Stimulated activated CD4-positive, alpha-beta T cell treated with anti-CD3 and anti-CD28 coated beads, Interleukin-2, amount 100 ng/mL, for 24 hours (primary cell): ENCODE measurements at regions not wholly inside any gene's neighbourhood (a gene's known extent, or its start where the extent isn't known, plus 50 kb on each side); places are given as distances from the start of the nearest gene placed in this dataset.

ENCODE experiments used
- DNase-seq, 2 donors: peaks; one replicate each; pipeline ENCODE4 v3.0.0-alpha.2; 2020

DNA sequence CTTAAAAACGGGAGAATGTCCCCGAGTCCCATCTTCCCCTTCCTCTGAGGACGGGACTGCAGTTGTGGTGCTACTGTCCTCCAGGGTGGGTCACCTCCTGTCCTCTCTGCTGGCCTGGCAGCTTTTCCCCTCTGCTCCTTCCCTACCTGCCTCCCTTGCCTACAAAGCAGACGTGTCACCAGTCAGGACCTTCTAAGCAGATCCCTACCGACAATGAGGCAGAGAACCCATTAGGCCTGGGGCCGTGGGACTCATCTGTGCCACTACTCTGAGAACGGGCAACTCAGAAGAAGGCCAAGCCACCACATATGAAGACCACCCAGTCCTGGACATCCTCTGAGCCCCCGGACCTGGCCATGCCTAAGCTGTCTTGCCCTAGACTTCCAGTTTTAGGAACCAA, 103.0 kb upstream of the TEX51 start:
- DNase-seq = peak in 1 of 2 donors; percentile 7

DNA sequence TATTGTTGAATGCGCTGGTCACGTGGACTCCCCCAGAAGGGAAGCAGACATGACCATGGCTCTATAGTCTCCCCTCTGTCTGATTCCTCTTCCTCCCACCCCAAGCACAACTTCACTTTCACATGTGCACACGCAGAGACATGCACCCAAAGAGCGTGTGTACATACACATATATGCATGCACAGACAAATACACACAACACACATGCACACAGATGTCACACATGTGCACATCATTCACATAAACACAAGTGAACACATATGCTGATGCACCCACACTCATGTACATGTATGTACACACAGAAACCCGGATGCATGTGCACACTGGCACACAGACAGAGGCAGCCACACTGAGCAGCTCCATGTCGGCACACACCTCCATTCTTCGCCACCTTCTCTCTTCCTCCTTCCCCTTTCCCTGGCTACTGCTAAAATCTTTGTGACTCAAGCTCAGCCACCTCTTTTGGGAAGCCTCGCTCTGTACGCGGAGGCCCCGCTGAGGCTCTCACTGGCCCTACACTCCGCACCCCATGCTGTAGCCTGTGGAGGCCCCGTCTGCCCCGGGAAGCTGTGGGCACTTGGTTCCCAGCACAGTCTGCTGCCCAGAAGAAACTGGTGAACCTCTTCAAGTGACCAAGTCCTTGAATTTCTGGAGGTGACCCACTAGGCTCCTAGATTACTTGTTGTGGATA, 101.6 kb upstream of the TEX51 start:
- DNase-seq = peak in 1 of 2 donors; percentile 4

DNA sequence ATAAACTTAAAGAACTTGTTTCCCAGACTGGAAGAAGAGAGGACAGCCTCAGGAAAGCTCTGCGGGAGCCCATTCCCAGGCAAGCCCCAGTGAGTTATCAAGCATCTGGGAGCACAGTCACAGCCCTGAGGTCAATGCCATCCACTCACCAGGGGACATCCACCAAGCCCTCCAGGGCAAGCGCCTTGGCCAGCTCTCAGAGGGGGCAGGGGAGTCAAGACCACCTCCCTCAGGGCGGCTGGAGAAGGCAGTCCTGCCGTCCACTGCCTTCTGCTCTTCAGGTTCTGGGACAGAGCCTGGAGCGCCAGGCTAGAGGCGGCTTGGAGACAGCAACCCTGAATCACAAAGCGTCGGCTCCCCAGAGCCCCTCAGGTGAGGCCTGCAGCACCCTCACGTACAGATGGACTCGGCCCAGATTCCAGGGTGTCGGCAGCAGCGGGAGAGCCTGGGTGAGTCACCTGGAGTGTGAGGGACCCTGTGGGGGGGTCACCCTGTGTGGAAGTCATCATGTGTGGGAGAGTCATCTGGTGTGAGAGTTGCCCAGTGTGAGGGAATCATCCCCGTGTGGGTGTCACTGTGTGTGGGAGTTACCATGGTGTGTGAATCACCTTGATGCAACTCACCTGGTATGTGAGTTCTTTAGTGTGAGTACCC, 100.9 kb upstream of the TEX51 start:
- peak in 1 of 2 donors; percentile 15 for DNase-seq

DNA sequence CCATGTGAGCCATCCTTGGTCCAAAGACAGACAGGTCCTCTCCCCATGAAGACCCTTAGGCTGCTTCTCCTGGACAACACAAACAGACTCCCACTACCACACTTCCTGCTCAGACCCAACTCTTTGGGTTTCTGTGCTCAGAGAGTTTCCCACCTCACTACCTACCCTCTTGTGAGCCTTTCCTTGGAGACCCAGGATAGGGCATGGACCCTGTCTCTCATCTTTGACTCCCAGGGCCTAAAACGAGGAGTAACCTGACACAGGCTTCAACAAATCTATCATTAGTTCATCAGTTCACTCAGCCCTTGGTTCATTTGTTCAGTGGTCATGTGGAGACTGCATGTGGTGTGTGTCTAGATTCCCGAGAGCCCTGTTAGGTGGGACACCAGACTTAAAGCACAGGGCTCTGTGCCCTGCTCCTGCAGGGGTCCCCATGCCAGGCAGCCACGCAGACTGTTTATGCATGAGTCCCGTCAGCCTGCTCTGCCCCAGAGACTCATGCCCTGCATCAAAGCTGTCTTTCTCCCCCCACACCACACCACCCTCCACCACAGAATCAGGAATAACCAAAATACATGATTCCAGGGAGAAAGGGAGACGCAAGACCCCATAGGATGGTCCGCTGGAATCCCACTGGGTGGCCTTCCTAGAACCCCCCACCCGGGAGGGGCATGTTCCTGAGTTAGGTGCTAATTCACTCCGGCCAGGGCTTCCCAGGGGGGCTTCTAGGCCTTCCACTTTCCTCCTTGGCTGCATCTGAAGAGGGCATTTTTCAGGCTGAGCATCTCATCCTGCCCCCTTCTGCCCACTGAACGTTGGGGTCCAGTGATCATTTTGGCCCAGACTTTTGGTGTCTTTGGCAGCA, 100.2 kb upstream of the TEX51 start:
- DNase-seq = peak in 1 of 2 donors; percentile 0

DNA sequence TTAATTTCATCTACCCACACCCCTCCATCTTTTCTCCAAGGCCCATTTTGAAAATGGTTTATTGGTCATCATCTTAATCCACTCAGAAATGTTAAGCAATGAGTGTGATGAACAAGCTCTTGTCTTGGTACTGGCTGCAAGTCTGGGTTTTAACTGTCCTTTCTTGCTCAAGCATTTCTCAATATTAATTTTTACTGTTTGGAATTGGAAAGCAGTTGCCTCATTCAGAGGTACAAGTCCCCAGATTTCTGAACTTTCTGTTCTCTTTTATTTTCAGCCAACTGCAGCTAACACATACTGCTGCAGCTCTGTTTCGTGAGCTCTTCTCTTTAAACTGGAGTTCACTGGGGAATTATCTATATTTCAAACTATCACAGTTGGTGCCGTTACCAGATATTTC, 99.4 kb upstream of the TEX51 start:
- no peak for DNase-seq

DNA sequence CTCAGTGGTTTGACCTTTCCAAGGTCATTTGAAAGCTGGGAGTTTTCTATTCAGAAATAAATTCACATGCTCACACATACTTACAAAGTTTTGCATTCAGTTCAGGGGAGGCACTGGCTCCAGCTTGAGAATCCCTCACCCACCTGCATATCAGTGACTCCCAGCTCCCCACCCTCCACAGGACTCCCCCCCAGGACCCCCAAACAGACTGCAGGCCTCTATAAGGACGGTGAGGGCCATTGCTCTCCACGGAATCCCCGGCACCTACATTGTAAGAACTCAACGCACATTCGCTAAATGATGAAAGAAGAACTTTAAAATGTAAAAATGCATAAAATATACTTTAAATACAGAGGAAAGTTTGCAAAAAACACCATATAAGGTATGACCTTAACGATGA, 97.2 kb upstream of the TEX51 start:
- DNase-seq = no peak

DNA sequence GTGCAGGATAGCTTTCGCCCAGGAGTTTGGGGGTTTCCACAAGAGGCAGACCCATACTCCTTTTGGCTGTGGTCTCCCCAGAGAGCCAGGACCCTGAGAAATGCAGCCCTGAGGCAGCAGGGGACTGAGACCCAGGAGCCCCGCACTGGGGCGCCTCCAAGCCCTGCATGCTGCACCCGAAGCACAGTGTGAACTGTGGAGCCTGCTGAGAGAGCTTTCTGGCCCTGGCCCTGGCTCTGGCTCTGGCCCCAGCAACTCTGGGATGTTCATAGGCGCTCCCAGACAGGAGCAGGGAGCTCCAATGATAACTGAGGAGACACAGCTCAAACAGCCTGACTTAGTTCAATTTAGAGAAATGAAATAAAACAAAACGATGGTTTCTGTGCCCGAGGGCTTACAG, 96.4 kb upstream of the TEX51 start:
- DNase-seq = peak in 1 of 2 donors; percentile 11

DNA sequence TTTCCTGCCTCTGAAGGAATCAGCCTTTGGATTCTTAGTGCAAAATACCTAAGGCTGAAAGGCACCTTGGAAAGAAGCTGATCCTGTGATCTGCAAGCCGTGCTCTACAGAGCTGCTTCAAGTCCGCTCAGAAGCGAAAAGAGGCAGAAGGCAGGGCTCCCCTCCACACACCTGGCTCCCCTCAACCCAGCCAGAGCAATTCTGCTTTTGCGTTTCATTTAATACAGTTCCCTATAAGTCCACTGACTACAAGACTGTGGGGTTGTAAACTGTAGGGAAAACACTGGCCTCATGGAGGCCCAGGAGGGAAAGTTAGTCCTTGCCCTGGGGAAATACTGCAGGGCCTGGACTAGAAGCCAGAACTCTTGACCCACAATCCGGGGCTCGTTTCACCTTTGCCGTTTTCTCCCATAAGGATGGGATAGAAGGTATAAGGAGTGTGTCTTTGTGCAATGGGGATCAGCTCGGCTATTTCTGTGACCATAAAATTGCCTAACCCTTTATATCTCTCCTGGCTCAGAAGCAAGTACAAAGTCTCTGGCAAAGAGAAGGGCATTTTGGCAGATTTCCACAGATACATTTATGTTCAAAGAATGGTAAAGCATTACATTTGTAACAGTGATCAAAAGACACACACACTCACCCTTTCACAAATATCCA, 95.8 kb upstream of the TEX51 start:
- peak in 1 of 2 donors; percentile 6 for DNase-seq

DNA sequence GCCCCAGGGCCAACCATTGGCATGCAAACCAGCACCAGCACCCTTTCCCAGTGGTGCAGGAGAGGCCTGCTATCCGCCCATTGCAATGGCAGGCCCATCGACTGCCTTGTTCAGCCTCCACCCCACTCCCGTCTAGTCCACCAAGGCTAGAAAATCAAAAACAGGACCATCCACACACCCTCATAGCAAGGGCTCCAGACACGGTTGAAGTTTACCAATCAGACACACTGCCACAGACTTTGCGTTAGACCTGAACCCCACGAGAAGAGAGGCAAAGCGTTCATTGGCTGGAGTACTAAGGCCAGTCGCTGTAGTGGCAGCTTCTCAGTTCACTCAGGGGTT, 95.3 kb upstream of the TEX51 start:
- peak in 1 of 2 donors; percentile 2 for DNase-seq

DNA sequence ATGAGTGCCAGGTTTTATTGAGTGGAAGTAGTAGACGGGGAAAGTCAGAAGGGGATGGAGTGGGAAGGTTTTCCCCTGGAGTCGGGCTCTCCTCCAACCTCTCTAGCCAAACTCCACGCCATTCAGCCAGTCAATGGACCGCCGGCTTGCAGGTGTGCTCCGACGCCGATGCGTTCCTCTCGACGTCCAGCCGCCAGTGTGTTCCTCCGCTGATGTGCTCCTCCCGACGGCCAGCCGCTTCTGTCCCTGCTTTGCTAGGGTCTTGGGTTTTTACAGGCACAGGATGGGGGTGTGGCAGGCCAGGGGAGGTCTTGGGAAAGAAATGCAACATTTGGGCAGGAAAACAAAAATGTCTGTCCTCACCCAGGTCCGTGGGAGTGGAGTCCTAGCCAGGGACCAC, 94.3 kb upstream of the TEX51 start:
- DNase-seq = peak in 1 of 2 donors; percentile 4

DNA sequence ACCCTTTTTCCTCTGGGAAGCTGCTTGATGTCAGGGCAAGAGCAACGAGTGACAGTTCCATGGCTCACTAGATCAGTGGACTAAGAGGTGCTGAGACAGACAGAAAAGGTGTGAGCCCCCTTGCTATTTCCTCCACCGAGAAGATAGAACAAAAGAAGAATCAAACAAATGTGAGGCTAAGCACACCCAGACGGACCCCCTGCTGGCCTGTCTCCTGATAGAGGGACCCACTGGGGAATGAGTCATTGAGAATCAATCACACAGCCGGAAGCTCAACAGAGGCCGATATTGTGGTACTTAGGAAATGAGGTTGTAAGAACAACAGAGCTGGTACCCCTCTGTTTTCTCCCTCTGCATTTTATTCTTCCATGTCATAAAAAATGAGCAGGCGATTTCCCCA, 89.8 kb upstream of the TEX51 start:
- no peak for DNase-seq

DNA sequence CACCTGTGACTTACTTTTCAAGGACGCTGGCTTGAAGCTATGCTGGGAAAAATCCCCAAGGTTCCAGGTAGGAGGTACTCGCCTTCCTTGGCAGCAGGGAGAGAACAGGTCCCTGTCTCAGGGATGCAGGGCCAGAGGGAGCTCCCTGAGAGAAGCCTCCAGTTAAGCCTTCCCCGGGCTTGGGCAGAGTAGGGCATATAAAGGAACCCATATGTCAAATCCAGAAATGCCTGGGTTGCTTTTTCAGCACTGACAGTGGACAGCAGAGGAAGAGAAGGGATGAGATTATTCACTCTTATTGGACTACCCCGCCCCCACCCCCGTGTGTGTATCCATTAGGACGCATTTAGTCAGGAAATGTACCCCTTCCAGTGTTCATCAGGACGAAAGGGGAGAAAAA, 89.3 kb upstream of the TEX51 start:
- no peak for DNase-seq

DNA sequence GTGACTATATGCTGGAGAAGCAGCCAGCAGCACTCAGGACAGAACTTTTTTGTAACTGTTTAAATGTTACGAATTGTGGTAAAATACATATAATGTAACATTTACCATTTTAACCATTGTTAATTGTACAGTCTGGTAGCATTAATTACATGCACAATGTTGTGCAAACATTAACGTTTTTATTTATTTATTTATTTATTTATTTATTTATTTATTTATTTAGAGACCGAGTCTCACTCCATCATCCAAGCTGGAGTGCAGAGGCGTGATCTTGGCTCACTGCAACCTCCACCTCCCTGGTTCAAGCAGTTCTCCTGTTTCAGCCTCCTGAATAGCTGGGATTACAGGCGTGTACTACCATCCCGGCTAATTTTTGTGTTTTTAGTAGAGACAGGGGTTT, 88.7 kb upstream of the TEX51 start:
- DNase-seq = no peak

DNA sequence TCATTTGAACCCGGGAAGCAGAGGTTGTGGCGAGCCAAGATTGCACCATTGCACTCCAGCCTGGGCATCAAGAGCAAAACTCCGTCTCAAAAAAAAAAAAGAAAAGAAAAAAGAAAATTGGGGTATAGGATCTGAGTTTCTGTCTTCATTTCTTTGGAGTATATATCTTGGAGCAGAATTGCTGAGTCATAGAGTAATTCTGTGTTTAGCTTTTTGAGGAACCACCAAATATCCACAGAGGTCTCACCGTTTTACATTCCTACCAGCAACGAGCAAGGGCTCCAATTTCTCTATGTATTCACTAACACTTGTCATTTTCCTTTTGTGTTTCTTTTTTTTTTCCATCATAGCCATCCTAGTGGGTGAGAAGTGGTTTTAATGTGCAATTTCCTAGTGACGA, 87.6 kb upstream of the TEX51 start:
- no peak for DNase-seq

DNA sequence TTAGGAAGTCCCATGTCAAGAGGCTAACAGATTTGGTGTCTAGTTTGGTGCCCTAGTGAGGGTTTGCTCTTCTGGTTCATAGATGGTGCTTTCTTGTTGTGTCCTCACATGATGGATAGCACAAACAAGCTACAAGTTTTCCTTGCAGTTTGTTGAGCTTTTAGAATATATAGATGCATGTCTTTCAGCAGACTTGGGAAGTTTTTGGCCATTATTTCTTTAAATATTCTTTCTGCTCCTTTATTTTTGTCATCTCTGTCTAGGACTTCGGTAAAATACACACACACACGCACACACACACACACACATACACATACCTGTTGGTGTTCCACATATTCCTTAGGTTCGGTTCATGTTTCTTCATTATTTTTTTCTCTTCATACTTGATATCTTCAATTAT, 81.5 kb upstream of the TEX51 start:
- DNase-seq = no peak

DNA sequence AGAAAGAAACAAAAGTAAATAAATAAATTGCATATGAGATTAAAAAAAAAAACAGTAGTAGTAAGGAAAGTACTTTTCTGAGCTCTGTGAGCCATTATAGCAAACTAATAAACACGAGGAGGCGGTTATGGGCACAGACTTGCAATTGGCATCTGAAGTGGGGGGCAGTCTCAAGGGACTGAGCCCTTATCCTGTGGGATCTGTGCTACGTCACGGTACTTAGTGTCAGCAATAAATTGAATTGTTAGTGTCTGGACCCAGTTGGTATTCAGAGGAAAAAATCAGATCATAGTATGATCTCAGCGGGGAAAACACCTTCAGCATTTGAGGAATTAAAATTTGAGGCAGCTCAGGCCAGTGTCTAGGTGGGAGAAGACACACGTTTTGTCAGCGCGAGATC, 76.6 kb upstream of the TEX51 start:
- no peak for DNase-seq

DNA sequence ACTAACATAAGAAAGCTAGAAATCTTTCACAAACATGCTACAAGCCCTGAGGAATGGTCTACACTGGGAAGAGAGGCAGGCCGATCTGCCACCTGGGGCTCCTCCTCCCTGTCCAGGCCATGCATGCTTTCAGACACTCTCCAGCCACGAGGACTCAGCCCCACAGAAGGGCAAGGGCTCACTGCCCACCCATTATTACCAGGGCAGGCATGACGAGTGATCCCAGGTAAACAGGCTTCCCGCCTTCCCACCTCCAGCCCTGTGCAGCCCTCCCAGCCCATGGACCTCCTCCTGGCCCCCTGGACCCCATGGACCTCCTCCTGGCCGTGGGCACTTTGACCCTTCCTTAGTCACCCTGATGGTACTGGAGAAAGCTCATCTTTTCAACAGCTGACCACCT, 75.8 kb upstream of the TEX51 start:
- DNase-seq = no peak

DNA sequence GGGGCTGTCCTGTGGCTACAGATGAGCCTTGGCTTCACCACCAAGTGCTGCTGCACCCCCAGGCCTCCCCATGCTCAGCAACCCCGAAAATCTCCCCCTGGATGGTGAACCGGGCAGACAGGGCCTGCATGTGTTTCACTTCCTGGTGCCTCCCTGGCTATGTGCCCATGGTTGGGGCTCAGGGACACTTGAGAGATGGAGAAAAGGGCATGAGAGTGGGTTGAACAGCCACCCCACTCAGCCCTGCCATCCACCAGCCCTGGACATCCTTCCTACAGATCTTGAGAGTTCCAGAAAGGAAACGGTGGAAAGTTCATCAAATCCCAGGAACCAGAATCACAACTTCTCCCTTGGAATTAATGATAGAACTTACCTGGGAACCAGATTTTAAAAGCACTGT, 74.7 kb upstream of the TEX51 start:
- DNase-seq = no peak

DNA sequence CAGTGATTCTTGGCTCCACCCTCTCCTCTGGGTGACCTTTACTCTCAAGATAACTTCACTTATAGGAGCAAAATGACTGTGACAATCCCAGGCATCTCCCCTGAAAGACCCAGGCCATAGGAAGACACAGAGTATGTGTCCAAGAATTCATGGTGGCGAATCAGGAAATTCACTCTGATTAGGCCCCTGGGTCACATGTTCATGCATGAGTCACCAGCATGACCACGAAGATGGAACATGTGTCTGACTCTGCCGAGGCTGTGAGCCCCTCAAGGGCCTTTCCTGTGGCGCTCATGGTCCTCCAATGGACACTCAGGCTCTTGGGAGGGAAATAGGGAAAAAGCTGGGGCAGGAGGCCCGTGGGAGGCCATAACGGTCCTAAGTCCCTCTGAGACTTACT, 74.0 kb upstream of the TEX51 start:
- no peak for DNase-seq

DNA sequence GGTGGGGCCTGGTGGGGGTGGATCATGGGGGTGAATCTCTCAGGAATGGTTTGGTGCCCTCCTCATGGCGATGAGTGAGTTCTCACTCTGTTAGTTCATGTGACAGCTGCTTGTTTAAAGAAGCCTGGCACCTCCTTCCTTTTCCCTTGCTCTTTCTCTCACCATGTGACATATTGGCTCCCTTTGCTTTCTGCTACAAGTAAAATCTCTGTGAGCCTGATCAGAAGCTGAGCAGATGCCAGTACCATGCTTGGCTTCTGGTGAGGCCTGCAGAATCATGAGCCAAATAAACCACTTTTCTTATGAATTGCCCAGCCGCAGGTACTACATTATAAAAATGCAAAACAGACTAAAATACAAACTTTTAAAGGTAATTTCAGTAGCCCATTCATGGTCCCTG, 73.4 kb upstream of the TEX51 start:
- no peak for DNase-seq

DNA sequence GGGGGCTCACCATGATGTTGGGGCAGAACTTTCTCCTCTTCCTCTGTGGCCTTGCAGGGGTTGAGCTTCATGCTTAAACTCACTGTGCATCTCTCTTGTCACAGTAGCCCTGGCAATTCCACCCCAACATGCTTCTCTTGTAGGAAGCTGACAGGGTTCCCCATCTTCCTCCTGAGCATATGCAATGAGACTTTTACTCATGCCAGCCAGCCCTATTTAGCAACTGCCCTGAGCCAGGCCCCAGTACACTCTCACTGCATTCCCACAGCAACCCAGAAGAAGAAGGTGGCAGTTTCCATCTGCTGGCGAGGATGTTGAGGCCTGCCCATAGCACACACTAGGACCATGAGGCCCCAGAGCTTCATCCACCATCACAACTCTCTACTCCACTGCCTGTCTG, 72.2 kb upstream of the TEX51 start:
- DNase-seq = no peak

DNA sequence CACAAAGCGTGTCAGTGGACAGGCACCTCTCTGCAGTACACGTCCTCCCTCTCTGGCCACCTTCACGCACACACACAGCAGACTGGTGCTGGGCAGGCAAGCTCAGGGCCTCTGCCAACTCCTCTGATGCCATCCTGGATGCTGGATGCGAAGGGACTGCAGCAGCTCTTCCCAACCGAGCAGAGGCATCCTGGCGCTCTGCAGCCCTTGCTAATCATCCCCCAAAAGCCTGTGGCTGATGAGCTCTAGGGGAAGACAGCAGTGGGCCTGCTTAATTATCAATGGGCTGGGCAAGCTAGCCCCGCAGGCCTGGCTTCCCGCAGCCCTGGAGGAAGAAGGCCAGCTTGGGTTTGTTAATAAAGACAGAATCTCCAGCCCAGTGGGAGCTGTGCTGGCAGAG, 71.3 kb upstream of the TEX51 start:
- no peak for DNase-seq

DNA sequence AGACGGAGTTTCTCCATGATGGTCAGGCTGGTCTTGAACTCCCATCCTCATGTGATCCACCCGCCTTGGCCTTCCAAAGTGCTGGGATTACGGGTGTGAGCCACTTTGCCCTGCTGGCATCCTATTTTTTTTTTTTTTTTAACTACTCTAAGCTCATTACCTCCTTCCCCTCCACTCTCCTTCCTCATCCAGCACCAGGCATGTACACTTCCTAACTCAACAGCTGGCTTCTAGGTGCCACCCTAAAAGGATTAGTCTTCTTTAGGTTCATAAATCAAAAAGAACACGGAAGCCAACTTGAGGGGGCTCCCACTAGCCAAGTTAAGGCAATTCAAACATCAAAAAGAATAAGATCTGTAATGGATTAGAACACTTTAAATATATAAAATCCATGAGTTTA, 70.6 kb upstream of the TEX51 start:
- no peak for DNase-seq

DNA sequence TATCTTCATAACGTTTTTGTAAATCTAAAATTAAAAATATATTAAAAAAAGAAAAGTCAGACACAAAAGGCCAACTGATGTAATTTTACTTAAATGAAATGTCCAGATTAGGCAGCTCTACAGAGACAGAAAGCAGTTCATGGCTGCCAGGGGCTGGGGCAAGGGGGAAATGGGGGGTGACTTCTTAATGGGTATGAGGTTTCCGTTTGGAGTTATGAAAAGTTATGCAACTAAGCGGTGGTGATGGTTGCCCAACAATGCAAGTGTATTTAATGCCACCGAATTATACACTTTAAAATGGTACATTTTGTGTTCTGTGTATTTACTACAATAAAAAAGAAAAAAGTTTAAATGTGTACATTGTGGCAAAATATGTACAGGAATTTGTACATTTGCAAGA, 70.2 kb upstream of the TEX51 start:
- no peak for DNase-seq
